Endometrial microvascular endothelial cells (primary cell): ENCODE measurements at regions not wholly inside any gene's neighbourhood (a gene's known extent, or its start where the extent isn't known, plus 50 kb on each side); places are given as distances from the start of the nearest gene placed in this dataset.
"Not testable (repeated sequence)": the region's sequence is repeated elsewhere in the genome, so short reads cannot be mapped to it uniquely, and the experiment has no call there.

ENCODE experiments used
- in situ Hi-C: cut with HindIII; loops from 2 replicates; pipeline ENCODE4 v1.10.0; 2017; ENCODE audit warnings: low sequenced_read_pairs, low pct_unique_long_range_greater_than_20kb; ENCODE audit errors: inconsistent ontology term

GRCh38 chr1:29576510-29576909 lies 340.2 kb downstream of the PTPRU start:
- in situ Hi-C loops, result no loop called here

GRCh38 chr1:29575826-29576225 lies 339.5 kb downstream of the PTPRU start:
- in situ Hi-C loops, result no loop called here

- in situ Hi-C loops, result no loop called here
Observed at GRCh38 chr1:29575277-29575676, 339.0 kb downstream of the PTPRU start.

- in situ Hi-C loops, result no loop called here
Observed at GRCh38 chr1:29574871-29575270, 338.5 kb downstream of the PTPRU start.

GRCh38 chr1:29569971-29570634 lies 333.8 kb downstream of the PTPRU start:
- in situ Hi-C loops, result no loop called here

- in situ Hi-C loops, result no loop called here
Observed at GRCh38 chr1:29567257-29567656, 330.9 kb downstream of the PTPRU start.

GRCh38 chr1:29565490-29565889 lies 329.2 kb downstream of the PTPRU start:
- in situ Hi-C loops, result no loop called here

GRCh38 chr1:29563571-29563970 lies 327.2 kb downstream of the PTPRU start:
- in situ Hi-C loops, result no loop called here

- in situ Hi-C loops, result no loop called here
Observed at GRCh38 chr1:29563092-29563491, 326.8 kb downstream of the PTPRU start.

- in situ Hi-C loops, result no loop called here
Observed at GRCh38 chr1:29559056-29559455, 322.7 kb downstream of the PTPRU start.

GRCh38 chr1:29557701-29558600 lies 321.6 kb downstream of the PTPRU start:
- in situ Hi-C loops, result no loop called here

- in situ Hi-C loops, result no loop called here
Observed at GRCh38 chr1:29557066-29557465, 320.7 kb downstream of the PTPRU start.

GRCh38 chr1:29556657-29557056 lies 320.3 kb downstream of the PTPRU start:
- in situ Hi-C loops, result no loop called here

- in situ Hi-C loops, result no loop called here
Observed at GRCh38 chr1:29555043-29555620, 318.8 kb downstream of the PTPRU start.

GRCh38 chr1:29554208-29554778 lies 318.0 kb downstream of the PTPRU start:
- in situ Hi-C loops, result no loop called here

GRCh38 chr1:29551123-29551936 lies 315.0 kb downstream of the PTPRU start:
- in situ Hi-C loops, result no loop called here

- in situ Hi-C loops, result no loop called here
Observed at GRCh38 chr1:29550119-29550841, 314.0 kb downstream of the PTPRU start.

- in situ Hi-C loops, result not testable (repeated sequence)
Observed at GRCh38 chr1:29549728-29550118, 313.4 kb downstream of the PTPRU start.
